Middle frontal gyrus (tissue), 1 donor: ENCODE measurements at regions not wholly inside any gene's neighbourhood (a gene's known extent, or its start where the extent isn't known, plus 50 kb on each side); places are given as distances from the start of the nearest gene placed in this dataset.
"Not testable (repeated sequence)": the region's sequence is repeated elsewhere in the genome, so short reads cannot be mapped to it uniquely, and the experiment has no call there.

Experiments used
- DNase-seq: peaks from one replicate; pipeline ENCODE4 v3.0.0-alpha.2; 2015; ENCODE audit warnings: low spot score; ENCODE audit errors: extremely low spot score

GRCh38 chr7:68581417-68581816, 1016.9 kb upstream of the AUTS2 start:
- no peak for DNase-seq

- DNase-seq, result no peak
Observed at GRCh38 chr7:68587599-68587998, 1010.7 kb upstream of the AUTS2 start.

GRCh38 chr7:68601826-68602225, 996.4 kb upstream of the AUTS2 start:
- no peak for DNase-seq

GRCh38 chr7:68604541-68604940, 993.7 kb upstream of the AUTS2 start:
- DNase-seq, result no peak

- DNase-seq, result no peak
Observed at GRCh38 chr7:68610701-68611100, 987.6 kb upstream of the AUTS2 start.

GRCh38 chr7:68613405-68613804, 984.9 kb upstream of the AUTS2 start:
- no peak for DNase-seq

GRCh38 chr7:68613897-68614296, 984.4 kb upstream of the AUTS2 start:
- no peak for DNase-seq

GRCh38 chr7:68619526-68619925, 978.7 kb upstream of the AUTS2 start:
- DNase-seq, result no peak

GRCh38 chr7:68622500-68622899, 975.8 kb upstream of the AUTS2 start:
- DNase-seq, result no peak

GRCh38 chr7:68623030-68623429, 975.2 kb upstream of the AUTS2 start:
- DNase-seq, result no peak

GRCh38 chr7:68627247-68627864, 970.9 kb upstream of the AUTS2 start:
- DNase-seq, result no peak

- not testable (repeated sequence) for DNase-seq
Observed at GRCh38 chr7:68630914-68631313, 967.4 kb upstream of the AUTS2 start.

GRCh38 chr7:68640103-68640502, 958.2 kb upstream of the AUTS2 start:
- no peak for DNase-seq

- no peak for DNase-seq
Observed at GRCh38 chr7:68642727-68643126, 955.5 kb upstream of the AUTS2 start.

- no peak for DNase-seq
Observed at GRCh38 chr7:68663392-68663791, 934.9 kb upstream of the AUTS2 start.

- no peak for DNase-seq
Observed at GRCh38 chr7:68671046-68671445, 927.2 kb upstream of the AUTS2 start.

GRCh38 chr7:68671671-68672070, 926.6 kb upstream of the AUTS2 start:
- DNase-seq, result no peak

- DNase-seq, result no peak
Observed at GRCh38 chr7:68674826-68675225, 923.4 kb upstream of the AUTS2 start.

GRCh38 chr7:68676813-68677535, 921.3 kb upstream of the AUTS2 start:
- peak; percentile 18 for DNase-seq

GRCh38 chr7:68678196-68678595, 920.1 kb upstream of the AUTS2 start:
- no peak for DNase-seq

GRCh38 chr7:68679459-68680234, 918.6 kb upstream of the AUTS2 start:
- no peak for DNase-seq

GRCh38 chr7:68680235-68680872, 917.9 kb upstream of the AUTS2 start:
- DNase-seq, result no peak
